ENCODE measurements at regions not wholly inside any gene's neighbourhood (a gene's known extent, or its start where the extent isn't known, plus 50 kb on each side); places are given as distances from the start of the nearest gene placed in this dataset.
"Not testable (repeated sequence)": the region's sequence is repeated elsewhere in the genome, so short reads cannot be mapped to it uniquely, and the experiment has no call there.

DNA sequence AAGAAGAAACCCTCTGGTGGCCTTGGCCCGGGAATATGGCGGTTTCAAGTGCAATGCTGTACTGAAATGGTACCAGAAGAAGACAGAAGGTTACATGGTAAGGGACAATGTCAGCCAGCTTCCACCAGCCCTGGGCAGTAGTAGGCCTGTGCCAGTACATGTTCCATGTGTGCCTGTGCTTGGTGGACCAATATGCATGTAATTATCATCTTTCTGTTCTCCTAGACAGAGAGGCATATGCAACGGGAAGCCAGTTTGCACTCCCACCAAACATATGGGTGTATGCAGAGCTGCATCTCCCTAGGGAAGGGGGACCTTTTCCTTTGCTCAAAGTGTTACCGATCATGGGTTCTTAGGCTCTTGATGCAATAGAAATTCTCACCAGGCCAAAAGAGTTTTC, 80.9 kb upstream of the ADORA2B start:
- not testable (repeated sequence) for DNase-seq

DNA sequence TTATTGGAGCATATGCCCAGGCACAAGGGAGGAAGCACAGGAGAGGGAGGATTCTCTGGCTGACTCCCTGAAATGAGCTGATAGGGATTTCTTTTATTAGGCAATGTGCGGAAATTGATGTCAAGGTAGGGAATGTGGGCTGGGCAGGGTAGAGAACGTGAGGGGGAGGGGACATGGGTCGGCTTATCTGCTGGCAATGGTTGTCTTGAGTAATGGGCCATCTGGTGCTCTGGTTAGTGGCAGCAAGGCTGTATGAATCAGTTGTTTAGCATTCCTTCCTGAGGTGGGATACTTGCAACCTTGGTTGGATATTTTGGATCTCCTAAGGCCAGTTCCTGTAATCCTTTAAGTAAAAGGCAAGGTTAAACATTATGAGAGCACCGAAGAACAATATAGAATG, 80.5 kb upstream of the ADORA2B start:
- not testable (repeated sequence) for DNase-seq

DNA sequence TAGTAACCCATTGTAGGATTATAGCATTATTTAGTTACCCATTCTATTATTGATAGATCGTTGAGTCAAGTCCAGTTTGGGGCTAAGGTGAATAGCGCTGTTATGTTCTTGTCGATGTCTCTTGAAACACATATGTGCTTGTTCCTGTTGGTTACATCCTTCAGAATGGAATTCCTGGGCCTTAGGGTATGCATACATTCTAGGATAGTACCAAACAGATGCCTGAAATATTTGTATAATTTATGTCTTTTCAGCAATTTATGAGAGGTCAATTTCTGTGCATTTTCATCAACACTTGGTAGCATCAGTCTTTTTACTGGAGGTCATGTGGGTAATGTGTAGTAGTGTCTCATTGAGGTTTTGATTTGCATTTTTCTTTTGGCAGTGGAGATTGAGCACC, 78.9 kb upstream of the ADORA2B start:
- not testable (repeated sequence) for DNase-seq

DNA sequence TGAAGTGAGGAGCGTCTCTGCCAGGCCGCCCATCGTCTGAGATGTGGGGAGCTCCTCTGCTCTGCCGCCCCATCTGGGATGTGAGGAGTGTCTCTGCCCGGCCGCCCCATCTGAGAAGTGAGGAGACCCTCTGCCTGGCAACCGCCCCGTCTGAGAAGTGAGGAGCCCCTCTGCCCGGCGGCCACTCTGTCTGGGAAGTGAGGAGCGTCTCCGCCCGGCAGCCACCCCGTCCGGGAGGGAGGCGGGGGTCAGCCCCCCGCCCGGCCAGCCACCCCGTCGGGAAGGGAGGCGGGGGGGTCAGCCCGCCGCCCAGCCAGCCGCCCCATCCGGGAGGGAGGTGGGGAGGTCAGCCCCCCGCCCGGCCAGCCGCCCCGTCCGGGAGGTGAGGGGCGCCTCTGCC, 77.6 kb upstream of the ADORA2B start:
- DNase-seq = not testable (repeated sequence)

DNA sequence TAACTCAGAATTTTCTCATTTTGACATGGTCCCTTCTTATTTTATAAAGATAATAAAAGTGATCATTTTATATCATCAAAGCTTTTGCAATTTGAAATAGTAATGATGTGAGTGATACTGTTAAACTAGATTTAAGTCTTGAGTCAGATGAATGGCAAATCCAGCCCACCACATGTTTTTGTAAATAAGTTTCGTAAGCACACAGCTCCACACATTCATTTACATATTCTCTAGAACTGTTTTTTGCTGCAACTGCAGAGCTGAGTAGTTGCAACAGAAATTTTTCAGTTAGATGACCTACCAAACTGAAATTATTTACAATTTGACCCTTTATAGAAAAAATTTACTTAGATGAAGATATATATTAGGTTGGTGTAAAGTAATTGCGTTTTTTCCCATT, 75.1 kb upstream of the ADORA2B start:
- DNase-seq = not testable (repeated sequence)

DNA sequence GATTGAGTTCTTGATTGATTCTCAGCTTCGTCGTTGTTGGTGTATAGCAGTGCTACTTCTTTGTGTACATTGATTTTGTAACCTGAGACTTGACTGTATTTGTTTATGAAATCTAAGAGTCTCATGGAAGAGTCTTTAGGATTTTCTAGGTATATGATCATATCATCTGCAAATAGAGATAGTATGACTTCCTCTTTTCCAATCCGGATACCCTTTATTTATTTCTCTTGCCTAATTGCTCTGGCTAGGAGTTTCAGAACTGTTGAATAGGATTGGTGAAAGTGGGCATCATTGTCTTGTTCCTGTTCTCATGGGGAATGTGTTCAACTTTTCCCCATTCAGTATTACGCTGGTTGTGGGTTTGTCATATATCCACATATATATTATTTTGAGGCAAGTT, 72.3 kb upstream of the ADORA2B start:
- DNase-seq = not testable (repeated sequence)

DNA sequence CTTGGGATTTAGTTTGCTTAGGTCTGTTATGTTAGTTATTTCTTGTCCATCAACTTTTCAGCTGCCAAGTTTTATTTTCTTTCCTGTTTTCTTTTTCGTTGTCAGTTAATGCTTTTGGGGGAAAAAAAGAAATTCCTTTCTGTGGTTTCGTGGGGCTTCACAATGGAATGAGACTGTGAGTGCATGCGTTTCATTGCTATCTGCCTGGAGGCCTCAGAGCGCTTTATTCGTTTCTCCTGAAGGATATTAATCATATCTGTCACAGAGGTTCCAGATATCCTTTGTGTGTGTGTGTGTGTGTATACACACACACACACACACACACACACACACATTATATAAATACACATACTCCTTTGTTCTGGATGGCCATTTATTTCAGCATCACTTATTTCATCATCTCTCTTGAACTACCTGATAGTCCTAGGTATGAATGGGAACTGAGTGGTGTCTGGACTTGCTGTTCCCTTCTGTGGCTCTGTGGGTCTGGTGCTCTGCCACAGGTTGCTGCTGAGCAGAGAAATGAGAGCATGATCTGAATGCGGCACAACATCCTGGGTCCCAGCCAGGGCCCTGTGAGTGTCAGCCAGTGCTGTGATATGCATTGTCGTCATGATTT, 66.9 kb upstream of the ADORA2B start:
- not testable (repeated sequence) for DNase-seq

DNA sequence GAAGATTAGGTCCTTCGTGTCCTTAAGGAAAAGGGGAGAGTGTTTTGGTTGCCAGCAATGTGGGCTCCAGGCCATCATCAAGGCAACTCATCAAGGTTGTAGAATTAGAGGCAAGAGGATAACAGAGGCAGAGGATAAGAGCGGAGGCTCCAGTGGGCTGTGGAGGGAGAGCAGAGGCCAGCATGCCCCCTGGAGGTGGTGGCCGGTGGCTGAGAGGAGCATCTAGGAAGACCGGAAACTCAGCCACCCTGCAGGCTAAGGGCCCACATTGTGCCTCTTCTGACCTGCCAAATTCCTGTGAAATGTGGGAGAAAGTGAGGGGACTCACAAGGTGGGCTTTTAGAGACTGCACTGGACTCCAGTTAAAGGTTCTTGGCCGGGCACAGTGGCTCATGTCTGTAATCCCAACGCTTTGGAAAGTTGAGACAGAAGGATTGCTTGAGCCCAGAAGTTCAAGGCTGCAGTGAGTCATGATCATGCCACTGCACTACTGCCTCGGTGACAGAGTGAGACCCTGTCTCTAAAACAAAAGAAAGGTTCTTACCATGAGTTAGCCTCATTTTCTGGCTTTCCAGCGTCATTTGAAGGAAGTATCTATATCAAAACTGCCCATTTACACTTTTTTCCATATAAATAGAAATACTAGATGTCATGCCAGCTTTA, 62.7 kb upstream of the ADORA2B start:
- DNase-seq = no peak

DNA sequence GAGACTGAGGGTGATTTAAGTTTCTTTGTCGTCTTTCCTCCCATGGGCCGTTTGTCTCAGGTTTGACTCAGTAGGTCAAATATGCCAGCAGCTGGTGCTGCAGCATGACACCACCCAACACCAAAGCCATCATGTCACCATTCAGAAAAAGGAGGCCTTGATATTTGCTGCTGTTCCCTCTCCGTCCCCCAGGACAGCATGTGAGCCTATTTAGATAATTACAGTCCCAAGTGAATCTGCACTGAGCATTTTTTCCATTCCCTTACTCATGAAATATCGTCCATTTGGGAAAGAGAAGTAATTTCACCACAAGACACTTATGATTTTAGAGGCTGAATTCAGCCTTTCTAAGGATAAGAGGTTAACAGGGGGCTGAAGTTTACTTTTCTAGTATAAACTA, 62.2 kb upstream of the ADORA2B start:
- no peak for DNase-seq

DNA sequence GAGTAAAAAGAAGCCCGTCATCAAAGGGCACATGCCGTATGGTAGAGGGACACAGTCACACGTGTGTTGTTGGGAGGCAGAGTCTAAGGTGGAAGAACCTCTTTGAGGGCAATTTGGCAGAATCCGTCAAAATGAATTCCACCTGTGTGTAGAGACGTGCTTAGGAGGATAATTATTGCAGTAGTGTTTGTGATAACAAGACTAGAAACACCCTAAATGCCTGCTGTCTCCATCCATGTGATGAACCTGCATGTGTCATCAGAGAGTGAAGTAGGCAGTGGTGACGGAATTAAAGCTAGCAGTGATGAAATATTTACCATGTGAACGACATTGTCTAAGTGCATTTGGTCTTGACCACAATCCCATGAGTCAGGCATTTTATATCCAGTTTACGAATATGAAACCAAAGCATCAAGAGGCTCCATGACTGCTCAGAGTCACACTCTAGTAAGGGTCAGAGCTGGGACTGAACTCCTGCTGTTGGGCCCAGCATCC, 61.3 kb upstream of the ADORA2B start:
- DNase-seq = no peak

DNA sequence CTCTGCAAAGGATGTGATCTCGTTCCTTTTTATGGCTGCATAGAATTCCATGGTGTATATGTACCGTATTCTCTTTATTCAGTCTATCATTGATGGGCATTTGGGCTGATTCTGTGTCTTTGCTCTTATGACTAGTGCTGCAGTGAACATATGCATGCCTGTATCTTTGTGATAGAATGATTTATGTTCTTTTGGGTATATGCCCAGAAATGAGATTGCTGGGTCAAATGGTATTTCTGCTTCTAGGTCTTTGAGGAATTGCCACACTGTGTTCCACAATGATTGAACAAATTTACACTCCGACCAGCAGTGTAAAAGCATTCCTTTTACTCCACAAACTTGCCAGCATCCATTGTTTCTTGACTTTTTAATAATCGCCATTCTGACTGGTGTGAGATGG, 60.2 kb upstream of the ADORA2B start:
- DNase-seq = no peak

DNA sequence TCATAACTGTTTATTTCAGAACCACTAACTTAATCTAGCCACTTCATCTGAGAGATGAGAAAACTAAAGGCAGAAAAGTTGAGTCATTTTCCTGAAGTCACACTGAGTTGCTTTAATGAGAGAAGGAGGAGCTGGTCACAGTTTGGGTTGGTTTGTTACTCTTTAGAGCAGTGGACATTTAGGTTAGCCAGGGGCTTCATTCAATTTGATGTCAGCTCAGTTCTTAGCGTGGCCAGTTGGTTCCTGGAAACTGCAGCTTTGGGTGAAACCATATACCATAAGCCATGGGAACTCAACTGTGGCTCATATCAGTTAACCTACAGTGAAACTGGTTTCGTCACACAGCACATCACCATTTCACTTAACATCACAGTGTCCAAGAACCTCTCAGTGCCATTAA, 59.2 kb upstream of the ADORA2B start:
- DNase-seq = no peak

DNA sequence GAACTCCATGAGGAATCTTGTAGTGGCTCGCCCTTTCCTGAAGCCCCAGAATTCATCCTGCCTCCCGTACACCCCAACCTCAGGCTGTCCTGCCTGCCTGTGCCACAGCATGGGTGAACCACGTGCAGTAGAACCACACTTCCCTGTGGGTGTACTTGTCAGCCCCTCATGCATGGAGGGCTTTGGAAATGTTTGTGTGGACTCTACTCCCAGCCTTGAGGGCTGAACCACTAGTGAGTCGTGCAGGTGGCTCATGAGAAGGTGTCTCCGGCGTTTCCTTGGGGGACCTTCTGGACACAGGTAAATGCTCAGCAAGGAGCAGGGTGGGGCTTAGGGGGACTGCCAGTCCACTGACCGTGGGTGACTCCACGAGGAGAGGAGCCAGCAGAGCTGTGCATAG, 58.7 kb upstream of the ADORA2B start:
- DNase-seq = no peak

DNA sequence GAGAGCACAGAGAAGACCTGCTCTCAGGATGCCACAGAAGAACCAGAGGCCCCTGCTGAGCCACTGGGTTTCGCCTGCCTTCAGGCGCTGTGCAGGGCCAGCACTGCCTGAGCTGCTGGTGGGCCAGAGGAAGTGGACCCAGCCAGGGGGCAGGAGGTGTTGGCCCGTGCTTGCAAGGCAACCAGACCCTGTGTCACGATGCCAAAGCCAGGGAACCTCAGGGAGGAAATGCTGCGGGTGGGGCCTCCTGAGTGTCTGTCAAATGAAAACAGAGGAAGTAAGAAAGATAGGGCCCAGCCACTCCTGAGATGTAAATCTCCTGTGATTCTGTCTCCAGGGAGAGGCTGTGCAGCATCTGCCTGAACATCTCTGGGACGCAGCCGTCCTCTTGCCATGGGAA, 58.1 kb upstream of the ADORA2B start:
- DNase-seq = no peak

DNA sequence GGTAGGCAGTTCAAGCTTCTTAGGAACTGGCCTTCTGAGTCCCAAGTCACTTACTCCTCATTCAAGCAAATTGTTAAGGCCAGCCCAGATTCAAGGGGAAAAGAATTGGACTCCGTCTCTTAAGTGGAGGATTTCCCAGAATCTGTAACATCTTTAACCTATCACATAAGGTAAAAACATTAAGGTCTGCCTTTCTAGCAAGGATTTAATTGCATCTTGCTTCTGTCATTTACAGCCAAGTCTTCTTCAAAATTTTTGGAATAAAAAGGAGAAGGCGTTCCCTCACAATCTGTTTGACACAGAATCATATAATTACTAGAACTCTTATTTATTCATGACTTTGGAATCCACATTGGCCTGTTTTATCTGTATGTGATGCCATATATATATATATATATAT, 56.5 kb upstream of the ADORA2B start:
- no peak for DNase-seq

DNA sequence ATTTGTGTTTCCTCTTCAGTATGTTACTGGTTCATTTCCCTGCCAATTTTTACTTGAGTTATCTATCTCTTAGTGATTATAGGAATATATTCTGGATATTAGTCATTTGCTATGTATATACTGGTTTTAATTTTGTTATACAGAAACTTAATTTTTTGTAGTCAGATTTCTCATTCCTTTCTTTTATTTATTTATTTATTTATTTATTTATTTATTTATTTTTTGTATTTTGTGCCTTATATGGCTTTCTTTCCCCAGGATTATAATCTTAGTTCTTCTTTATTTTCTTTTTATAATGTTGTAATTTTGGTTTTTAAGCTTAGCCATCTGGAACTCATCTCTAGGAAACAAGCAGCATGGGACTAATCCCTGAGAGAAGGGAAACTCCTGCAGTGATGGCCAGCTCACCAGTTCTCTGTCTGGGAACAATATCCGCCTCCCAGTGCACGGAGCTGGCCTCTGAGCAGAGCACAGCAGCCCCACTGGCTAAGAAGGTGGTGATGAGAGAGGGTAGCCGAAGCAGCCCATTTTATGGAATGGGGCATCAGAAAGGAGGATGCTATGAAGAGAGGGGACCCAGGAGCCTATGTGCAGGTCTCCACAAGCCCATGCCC, 54.5 kb upstream of the ADORA2B start:
- no peak for DNase-seq

DNA sequence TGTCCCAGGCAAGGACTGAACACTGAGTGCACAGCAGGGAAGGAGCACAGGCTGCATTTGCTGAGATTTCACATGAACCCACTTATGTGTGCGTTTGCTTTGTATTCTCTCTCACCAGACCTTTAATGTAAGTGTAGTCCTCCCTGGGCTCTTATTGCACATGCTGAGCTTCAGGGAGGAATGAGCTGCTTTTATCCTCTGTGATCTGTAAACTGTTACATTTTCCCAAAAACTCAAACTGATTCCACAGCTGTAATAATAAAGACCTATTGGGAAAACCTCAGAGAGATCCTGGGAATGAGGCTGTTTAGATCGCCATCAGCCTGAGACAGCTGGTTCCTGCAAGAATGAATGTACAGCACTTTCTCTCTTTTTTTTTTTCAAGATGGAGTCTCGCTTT, 53.6 kb upstream of the ADORA2B start:
- DNase-seq = no peak

DNA sequence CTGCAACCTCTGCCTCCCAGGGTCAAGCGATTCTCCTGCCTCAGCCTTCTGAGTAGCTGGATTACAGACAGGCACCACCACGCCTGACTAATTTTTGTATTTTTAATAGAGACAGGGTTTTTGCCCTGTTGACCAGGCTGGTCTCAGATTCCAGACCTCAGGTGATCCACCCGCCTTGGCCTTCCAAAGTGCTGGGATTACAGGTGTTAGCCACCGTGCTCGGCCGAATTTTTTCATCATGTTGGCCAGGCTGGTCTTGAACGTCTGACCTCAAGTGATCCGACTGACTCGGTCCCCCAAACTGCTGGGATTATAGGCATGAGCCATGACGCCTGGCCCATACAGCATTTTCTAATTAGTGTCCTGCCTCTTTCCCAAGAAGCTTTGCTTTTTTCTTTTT, 52.7 kb upstream of the ADORA2B start:
- DNase-seq = no peak

DNA sequence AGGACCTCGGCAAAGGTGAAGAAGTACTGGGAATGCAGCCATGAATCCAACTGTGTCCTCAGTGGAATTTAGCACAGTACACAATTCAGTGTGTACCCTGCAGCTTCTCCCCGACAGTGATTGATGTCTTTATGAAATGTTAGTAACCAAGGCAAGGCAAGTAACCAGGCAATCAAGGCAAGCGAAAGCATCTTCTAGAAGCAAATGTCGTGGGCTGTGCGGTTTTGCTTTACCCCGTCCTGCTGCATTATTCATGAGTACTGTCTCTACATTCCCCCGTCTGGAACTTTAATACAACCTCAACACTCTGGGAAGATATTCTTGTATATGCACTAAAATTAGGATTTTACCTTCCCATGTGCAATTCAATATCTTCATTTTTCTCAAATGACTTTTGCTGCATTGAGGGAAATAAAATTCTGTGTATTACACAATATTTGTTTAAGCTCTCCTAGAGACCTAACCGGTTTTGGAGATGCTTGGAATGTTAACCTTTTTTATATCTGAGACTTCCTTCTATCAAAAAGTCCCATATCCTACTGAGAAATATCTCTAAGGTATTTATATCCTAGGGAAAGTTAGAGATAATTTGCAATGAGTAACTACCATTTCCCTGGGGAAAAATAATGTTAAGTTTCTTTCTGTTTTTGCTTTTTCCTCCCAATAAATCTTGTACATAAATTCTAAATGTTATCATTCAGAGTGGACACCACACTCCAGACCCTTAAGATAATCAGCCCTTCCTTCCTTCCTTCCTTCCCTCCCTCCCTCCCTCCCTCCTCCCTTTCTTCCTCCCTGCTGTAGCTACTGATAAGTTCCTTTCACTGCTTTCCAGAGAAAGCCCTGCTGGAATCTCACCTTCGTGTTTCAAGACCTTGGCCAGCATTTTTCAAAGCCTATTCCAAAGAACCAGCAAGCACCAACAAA, 51.9 kb upstream of the ADORA2B start:
- no peak for DNase-seq

DNA sequence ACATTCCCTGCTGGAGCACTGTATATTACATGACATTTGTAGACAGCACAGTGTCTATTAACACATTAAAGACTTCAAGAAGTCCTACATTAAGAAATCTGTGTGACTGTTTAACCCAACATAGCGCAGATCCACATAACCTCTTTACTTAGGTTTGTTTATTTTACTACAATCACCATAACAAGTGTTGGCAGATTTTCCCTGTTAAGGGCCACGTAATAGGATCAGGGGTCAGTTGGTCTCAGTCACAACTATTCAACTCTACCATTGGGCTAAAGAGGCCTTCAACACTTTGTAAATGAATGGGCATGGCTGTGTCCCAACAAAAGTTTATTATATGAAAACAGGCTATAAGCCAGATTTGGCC, 51.3 kb upstream of the ADORA2B start:
- no peak for DNase-seq

DNA sequence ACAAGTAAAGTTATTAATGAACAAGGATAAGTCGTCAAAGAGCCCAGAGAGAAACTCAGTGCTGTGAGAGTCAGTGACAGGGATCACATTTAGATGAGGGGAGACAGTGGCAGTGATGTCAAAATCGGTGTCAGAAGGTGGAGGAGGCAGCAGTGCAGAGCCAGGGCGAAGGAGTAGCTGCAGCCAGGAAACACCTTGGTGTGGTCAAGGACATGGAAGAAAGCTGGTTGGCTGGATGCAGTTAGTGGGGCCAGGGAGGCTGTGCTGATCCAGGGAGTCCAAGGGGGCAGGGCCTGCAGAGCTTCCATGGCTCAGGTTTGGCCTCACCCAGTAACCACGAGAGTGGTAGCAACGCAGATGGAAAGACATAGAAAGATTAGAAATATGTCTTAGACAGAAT, 50.7 kb upstream of the ADORA2B start:
- no peak for DNase-seq

DNA sequence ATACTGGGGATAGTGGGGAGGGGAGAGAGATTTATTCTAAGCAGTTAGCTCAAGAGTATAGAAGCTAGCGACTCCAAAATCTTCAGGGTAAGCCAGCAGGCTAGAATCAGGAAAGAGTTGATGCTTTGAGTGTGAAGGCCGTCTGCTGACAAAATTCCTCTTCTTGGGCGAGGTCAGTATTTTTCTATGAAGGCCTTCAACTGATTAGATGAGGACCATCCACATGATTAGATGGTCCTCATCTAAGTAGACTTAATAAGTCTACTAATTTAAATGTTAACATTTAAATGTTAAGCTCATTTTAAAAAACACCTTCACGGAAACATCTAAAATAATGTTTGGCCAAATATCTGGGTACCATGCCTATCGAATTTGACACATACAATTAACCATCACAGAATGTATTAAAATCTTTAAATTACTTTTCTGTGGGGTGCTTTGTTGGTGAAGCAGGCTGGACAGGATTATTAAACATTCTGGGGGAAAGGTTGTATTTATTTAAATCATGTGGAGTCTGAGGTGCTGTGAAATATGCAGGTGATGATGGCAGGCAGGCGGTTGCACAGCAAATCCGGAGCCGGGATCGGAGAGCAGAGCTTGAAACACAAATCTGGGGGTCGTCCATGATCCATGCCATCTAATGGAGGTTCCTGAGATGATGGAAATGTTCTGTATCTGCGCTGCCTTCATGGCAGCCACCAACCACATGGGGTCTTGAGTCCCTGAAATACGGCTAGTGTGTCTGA, 49.8 kb upstream of the ADORA2B start:
- DNase-seq = no peak
